Adrenal gland (tissue), 5 donors: ENCODE measurements at regions not wholly inside any gene's neighbourhood (a gene's known extent, or its start where the extent isn't known, plus 50 kb on each side); places are given as distances from the start of the nearest gene placed in this dataset.

Source experiments
- POLR2A ChIP-seq, 2 donors: fragments of 450-650 bp; IDR thresholded peaks; one replicate each; pipeline ENCODE4 v1.6.1; 2017; ENCODE audit warnings: antibody characterized with exemption in 2 of 2, mild to moderate bottlenecking in 2 of 2, moderate library complexity in 1 of 2
- TF ChIP-seq, protein P1 (sequence below), 6 experiments: fragments of 450-650 bp in 4 of 6; fragments of 200-600 bp in 2 of 6; sonication (generic) in 1 of 6; IDR thresholded peaks; 1 replicate in 5 of 6; 2 replicates in 1 of 6; pipeline versions ENCODE4 v1.5.1 to v1.8.0; 2016 to 2021; ENCODE audit warnings: antibody characterized with exemption in 6 of 6, mild to moderate bottlenecking in 2 of 6, moderate library complexity in 1 of 6
- donor health status: DM: no; HTN: no; CAD: no.

DNA sequence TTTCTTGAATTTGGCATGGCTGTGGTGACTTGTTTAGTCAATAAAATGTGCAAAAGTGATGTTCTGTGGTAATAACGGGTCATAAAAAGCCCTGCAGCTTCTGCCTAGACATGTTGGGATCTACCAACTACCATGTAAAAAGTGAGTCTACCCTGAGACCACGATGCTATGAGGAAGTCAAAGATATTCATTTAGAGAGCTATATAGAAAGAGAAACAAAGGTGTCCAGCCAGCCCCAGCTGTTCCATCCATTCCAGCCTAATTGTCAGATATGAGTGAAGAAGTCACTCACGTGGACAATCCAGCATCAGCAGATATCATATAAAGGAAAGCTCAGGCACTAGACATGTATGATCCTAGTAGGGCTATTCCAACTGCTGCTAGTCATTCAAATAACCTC is 117.2 kb upstream of the SSTR1 start:
- TF ChIP-seq, protein P1, sequence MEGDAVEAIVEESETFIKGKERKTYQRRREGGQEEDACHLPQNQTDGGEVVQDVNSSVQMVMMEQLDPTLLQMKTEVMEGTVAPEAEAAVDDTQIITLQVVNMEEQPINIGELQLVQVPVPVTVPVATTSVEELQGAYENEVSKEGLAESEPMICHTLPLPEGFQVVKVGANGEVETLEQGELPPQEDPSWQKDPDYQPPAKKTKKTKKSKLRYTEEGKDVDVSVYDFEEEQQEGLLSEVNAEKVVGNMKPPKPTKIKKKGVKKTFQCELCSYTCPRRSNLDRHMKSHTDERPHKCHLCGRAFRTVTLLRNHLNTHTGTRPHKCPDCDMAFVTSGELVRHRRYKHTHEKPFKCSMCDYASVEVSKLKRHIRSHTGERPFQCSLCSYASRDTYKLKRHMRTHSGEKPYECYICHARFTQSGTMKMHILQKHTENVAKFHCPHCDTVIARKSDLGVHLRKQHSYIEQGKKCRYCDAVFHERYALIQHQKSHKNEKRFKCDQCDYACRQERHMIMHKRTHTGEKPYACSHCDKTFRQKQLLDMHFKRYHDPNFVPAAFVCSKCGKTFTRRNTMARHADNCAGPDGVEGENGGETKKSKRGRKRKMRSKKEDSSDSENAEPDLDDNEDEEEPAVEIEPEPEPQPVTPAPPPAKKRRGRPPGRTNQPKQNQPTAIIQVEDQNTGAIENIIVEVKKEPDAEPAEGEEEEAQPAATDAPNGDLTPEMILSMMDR (IDR thresholded peaks at IDR 0.05): no peak
- TF ChIP-seq POLR2A (IDR thresholded peaks at IDR 0.05): no peak
